T-helper 2 cell (primary cell): ENCODE measurements at regions not wholly inside any gene's neighbourhood (a gene's known extent, or its start where the extent isn't known, plus 50 kb on each side); places are given as distances from the start of the nearest gene placed in this dataset.

Source experiments
- DNase-seq, 5 experiments: peaks; one replicate each; pipeline versions ENCODE4 v3.0.0 to v3.0.0-alpha.2; 2012 to 2022

DNA sequence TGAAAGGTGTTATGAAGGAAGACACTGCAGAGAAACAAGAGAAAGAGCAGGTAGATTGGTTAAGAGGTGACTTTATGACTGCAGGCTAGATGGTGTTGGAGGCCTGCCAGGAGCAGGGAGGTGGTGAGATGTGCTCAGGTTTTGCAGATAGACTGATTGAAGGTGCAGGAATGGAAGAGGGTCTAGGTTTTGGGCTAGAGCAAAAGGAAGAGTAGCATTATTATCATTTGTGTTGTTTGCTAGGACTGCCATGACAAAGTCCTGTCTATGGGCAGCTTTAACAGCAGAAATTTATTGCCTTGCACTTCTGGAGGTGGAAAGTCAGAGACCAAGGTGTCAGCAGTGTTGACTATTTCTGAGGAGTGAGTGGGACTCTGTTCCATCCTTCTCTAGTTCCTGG is 172.9 kb upstream of the SOX11 start:
- no peak for DNase-seq

DNA sequence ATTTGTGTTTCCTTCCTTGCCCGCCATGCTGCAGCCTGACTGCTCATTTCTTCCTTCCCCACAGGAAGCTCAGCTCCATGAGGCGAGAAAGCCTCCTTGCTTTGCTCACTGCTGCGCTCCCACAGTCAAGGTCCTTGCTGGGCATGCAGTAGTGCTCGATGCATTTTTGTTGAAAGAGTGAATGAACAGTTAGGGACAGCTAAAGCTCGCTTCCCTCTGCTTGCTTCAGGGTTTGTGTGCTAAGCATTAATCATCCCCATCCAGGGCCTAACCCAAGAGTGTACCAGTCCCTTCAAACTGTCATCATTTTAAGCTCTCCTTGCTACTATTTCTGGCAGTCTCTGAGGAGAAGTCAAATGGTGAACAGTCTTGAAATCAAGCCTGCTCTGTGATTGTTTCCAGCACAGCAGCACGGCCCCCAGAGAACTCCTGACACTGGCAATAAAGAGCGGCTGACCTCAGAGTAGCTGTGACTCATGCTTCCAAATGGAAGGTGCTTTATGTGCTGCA is 171.7 kb upstream of the SOX11 start:
- no peak for DNase-seq

DNA sequence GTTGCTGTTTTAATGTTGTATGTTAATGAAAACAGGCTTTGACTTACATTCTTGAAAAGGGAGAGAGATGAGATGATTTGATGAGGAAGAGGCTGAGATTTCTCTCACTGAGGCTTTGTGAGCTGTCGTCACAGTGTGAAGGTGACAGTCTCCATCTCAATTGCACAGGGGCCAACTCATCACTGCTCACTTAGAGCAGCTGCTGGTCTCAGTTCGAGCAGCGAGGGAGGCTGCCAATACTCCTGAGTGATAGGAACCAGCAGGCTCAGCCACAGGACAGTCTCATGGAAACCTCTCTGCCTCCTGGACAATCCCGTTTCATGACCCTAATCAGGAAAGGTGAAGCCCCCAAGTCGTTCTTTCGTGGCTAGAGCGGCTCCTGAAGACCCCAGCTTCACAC is 170.7 kb upstream of the SOX11 start:
- no peak for DNase-seq

DNA sequence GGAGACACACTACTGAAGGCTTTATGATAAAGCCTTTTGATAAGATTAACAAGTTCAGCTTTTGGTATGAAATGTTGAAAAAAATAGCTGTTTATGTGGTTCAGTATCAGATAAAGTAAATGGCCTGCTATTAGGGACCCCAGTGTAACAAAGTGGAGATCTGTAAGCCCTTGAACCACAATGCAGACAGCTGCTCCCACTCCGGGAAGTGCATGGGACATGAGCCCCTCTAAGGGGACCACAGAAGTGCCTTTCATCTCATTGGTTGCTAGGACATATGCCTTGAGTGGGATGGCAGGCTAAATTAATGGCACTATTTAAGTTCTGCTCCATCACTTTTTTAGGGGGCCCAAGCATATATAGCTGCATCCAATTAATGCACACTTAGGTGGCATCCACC is 167.6 kb upstream of the SOX11 start:
- no peak for DNase-seq

DNA sequence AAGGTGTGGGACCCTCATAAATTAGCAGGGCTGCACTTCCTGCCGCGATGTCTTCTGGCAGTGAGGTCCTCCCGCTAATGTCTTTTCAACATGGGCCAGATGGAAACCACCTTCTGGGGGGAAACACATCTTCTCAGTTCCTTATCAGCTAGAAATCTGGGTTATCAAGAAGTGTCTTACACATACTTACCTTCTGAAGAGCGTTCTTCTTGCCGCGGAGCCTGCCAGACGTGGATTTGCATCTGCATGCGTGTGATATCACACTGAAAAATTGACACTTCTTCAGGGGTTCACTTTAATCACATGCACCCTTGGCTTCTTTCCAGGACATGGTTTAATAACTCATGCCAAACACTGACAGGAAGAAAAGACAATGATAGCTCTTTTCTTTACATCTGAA is 163.5 kb upstream of the SOX11 start:
- no peak for DNase-seq

DNA sequence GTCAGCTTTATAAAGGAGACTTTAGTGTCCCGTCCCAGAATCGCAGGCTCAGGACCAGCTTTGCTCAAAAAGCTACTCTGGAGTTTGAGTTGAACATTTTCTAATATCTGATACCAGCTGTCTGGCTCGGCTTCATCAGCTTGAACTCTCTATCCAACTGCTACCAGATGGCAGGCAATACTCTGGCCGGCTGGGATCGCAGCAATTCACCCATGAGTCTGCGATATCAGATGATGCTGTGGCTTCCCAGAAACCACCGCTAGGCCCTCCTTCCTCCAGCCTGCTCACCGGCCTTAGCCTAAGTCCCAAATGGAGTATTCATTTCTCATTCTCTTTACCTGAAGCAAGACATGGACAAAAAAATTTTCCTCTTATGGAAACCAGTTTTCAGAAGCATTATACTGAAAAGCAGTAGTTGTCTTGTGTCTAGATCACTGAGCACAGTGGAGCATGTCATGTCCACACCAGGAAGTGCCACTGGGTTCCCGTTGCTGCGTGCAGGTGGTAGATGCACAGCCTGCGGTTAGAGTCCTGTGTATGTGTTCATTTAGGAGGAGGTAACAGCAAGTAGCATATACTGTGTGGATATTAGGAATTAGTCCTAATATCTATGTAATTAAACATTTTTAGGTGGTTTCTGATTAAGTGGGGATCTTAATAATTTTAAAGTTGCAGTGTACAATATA is 162.0 kb upstream of the SOX11 start:
- DNase-seq, result no peak

DNA sequence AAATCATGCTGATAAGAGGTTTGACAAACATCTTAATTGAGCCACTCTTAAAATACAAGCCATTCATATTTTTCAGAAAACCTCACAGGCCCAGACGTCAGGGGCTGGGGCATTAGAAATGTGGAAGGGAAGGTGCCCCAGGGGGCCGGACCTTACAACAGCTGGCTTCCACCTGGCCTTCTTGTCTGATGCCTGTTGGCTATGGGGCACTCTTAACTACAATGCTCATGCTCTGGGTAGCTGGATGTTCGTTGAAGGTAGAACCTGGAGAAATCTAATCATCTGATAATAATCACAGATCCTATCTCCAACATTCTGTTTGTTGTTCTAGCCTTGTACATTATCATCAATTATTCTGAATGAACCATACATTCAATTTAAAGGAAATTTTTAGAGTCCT is 156.9 kb upstream of the SOX11 start:
- DNase-seq, result no peak

DNA sequence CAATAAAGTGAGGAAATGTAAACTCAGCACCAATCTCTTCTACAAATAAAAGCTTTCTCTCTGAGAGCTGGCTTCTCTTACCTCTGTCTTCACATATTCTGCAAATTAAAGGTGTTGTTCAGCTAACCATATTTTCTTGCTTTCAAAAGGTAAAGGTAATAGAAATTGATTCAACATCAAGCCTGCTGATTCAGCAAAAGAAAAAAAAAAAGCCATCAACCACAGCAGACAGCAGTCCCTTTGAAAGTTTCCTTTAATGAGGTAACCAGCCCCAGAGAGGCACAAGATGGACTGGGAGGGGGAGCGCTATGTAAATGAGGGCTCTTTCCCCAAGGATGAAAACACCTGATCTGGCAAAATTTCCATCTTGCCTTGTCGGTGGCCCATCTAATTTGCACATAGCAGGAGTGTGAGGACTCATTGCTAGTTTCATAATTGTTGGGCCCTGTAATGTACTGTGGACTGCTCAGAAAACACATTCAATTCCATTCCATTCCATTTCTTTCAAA is 154.9 kb upstream of the SOX11 start:
- DNase-seq, result no peak

DNA sequence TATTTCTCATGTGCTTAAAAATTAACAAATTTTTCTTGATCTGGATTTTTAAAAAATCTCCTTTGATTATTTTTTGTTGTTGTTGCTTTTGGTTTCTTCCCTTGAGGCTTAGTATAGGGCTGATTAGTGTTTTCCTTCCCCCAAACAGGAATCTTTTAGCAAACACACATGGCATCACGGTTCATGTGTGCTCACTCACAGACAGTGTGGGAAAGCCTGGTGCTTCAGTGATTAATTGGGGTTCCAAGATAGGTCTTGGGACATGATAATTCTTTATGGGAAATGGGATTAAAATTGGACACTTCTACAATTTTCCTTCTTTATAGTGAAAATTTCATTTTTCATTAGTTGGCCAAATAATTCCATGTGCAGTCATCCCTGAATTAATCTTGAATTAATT is 153.9 kb upstream of the SOX11 start:
- no peak for DNase-seq

DNA sequence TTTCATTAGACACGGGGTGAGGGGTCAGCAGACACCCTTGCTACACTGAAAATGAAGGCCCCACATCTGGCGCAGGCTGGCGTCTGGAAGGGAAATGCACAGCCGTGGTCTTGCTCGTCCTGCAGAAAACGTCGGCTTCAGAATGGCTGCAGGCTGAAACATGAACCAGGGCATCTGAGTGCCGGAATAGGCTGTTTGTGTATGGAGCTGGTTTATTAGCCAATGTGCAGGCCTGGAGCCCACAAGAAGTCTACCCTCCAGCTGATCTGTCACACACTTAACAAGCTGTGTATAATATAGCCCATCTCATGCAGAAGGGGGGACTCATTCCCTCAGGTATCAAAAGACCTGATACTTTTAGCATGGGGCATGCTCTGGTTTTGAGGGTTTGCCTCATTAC is 153.4 kb upstream of the SOX11 start:
- DNase-seq, result no peak

DNA sequence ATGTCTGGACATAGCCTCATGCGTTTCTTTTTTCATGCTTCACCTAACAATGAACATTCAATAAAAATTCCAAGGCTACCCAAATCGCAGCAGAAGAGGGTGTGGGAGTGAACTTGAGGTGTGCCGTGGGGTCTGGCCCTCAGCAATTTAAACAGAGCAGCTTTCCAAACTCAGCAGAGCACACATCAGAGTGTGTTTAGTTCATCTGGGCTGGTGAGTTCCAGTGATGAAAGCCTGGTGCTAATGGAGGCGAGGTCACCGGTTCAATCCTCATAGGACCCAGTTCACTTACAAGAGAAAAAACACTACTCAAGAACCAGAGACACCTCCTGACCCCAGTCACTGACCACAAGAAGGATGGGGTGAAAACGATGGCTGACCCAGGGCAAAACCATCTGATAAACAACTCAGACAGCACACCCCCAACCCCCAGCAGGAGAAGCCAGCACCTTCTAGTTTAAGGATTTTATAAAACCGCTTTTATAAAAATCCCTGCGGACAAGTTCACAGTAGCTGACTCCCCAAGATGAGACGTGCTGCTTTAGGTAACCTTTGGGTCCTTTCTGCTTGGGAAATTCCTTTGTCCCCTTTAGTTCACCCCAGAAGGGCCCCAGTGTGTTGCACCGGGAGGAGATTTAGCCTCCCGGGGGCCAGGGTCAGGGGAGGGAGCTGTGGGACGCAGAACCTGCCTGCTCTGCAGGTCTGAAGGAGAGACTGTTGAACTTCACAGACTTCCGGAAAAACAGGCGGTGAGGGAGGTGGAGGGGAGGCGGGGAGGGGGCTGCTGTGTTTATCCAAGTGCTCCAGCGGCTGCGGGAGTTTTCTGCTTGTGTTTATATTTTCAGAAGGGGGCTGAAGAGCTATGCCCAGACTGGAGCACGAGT is 152.7 kb upstream of the SOX11 start:
- no peak for DNase-seq

DNA sequence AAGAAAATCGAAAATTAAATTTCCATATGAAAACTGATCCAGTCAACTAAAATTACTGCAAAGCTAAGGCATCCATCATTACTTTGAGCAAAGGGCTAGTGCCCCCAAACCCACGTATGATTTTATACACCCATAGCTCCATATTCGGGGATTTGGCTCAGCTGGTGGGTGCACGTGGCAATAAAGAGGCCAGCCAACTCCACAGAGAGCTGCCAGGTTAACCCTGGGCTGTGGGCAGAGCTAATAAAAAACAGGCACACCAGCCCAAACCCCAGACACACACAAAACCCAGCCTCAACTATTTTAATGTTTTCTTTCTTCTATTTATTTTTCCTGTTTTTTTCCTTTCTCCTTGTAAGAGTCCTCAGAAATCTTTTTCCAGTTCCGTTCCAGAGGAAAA is 151.3 kb upstream of the SOX11 start:
- no peak for DNase-seq

DNA sequence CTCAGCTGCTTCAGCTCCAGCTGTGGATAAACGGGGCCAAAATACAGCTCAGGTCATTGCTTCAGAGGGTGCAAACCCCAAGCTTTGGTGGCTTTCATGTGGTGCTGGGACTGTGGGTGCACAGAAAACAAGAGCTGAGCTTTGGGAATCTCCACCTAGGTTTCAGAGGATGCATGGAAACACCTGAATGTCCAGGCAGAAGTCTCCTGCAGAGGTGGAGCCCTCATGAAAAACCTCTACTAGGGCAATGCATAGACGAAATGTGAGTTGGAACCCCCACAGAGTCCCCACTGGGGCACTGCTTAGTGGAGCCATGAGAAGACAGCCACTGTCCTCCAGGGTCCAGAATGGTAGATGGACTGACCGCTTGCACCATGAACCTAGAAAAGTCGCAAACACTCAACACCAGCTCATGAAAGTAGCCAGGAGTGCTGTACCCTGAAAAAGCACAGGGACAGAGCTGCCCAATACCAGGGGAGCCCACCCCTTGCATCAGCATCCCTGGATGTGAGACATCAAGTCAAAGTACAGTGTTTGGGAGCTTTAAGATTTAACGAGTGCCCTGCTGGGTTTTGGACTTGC is 147.9 kb upstream of the SOX11 start:
- DNase-seq, result no peak

DNA sequence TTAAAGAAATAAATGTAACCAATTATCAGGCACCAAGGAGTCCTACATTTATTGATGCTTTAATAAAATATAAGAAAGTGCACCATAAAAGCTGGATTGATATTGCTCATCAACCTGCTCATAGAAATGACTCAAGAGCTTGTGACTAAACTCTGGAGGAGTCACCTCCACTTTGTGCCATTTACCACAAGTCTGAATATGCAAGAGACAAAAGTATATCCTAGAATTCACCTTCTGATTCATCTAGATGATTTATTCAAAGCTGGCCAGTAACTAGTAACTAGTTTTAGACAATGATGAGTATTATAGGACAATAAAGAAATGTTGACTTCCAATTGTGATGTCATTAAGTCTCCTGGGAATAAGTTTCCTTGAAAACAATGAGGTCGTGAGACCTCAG is 146.0 kb upstream of the SOX11 start:
- no peak for DNase-seq

DNA sequence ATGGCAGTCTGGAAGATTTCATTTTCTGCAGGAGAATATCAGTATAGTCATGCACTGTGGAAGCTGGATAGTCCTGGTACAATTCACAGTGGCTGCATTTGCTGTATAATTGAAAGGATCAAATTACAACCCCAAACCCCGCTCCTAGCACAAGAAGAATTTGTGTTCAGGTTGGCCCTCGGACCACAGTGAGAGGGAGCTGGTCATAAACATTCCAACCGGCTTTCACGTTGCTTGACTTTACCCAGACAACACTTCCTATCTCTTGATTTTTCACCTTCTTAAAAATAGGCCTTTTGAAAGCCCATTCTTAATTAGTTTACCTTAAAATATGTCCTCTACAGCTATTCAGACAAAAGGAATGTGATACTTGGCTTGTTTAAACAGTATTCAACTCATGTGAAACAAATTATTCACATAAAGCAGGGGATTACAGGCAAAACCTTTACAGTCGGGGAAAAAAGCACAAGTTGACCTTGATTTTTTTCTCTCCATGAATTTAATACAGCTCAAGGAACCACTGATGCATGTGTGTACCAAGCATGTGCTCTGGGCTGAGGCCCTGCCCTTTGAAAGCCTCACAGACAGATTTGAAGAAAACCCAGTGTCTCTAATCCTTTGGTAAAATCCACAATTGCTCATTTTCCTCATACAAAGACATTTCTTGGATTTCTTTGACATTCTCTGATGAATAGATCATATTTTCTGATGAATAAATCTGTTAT is 143.0 kb upstream of the SOX11 start:
- DNase-seq, result no peak

DNA sequence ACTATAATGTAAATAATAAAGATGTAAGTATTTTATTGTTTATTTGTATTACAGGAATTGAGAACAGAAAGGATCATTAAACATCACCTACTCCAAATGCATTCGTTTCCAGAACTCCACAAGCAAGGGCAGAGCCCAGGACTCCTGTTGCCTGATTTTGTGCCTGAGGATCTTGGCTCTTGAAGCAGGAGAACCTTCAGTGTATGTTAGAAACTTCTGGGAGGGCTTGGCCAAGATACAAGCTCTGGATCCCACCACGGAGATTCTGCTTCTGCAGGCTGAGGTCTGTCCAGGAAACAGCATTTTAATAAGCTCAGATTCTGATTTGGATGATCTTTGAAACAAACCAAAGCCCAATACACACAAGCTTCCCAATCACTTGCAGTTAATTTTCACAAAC is 142.4 kb upstream of the SOX11 start:
- no peak for DNase-seq

DNA sequence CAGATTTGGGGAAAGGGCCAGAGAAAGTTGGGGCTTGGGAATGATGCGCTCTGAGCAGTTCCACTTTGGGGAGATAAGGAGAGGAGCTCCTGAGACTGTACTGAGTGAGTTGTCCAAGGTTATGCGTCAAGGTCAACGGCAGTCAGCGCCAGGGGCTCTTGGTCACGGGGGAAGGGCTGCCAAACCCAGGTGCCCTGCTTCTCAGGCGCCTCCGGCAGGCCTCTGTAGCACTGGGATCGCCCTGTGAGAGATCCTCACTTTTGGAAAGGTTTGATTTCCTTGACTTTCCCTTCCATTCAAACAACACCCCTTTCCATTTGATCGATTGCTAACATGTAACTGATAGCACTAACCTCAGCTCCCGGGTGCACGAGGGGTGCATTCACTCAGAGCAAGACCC is 136.5 kb upstream of the SOX11 start:
- no peak for DNase-seq

DNA sequence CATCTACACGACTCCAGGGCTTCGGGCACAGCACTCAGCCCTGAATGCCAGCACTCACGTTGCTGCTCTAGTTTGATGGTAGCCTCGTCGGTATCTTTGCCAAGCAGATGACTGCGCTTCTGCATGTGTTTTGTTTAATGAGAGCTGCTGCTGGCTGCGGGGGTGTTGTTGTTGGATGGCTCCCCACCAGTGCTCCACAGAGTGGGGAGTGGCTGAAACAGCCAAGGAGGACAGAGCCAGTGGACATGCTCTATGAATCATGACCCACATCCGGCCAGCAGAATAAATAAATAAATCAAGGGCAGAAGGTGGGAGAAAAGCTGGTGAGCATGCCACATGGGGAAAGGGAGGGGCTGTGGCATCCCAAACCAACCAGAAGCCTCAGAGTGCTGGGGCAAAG is 131.2 kb upstream of the SOX11 start:
- DNase-seq, result no peak

DNA sequence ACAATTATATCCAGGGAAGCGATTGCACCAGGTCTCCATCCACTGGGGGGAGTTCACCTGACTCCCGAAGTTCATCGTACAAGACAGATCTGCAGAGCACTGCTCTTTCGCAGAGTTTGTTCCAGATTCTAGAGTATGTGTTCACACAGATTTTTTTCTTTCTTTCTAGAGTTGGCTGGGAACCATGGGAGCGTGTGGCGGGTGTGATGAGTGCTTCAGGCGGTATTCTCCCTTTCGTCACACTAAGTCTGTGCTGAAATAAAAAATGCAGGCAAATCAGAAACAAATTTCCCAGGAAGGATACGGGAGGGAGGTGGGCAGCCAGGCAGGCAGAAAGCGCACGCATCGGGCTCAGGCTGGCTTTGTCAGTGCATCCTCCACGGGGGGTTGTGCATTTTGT is 129.8 kb upstream of the SOX11 start:
- no peak for DNase-seq

DNA sequence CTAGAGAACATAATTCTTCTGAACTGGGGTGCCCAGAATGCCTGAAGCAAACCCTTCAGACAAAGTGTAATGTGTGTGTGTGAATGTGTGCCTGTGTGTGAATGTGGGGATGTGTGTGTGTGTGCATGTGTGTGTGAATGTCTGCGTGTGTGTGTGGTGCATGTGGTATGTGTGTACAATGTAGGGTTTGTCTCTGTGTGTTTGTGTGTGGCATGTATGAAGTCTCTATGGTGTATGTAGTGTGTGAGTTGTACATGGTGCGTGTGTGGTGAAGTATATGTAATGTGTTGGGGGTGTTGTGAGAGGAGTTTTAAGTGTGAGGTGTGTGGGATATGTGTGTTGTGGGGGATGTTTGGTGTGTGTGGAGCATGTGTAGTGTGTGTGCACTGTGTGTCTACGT is 129.3 kb upstream of the SOX11 start:
- no peak for DNase-seq

DNA sequence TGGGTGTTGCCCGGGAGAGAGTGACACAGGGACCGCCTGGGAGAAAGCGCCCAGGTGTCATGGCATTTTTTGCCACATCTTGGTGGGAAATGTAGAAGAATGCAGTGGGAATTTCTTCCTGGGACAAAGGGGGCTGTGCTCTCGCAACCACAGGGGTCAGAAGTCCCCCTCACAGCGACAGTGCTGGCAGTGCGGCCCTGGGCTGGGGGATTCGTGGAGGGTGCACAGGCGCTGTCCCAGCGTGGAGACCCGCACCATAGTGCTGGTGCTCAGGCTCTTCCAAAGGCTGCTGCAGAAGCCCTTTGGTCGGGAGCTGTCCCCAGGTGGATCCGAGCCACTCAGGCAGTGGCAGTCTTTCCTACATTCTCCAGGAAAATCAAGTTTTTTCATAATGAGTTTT is 128.8 kb upstream of the SOX11 start:
- DNase-seq, result no peak

DNA sequence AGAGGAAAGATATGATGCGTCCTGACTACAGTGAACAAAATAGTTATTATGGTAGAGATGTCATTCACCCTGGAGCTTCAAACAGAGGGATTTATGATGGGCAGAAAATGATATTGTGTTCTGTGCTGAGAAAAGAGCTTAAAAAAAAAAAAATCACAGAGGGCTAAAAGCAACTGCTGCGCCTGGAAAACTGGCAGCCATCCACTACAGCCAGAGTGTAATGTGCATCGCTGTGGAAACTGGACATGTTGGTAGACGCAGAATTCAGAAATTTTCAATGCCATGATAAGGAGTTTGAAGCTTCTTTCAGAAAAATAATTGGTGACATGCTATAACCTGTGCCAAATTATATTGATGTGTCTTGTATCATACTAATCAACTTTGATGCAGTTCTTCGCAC is 122.9 kb upstream of the SOX11 start:
- DNase-seq, result no peak

DNA sequence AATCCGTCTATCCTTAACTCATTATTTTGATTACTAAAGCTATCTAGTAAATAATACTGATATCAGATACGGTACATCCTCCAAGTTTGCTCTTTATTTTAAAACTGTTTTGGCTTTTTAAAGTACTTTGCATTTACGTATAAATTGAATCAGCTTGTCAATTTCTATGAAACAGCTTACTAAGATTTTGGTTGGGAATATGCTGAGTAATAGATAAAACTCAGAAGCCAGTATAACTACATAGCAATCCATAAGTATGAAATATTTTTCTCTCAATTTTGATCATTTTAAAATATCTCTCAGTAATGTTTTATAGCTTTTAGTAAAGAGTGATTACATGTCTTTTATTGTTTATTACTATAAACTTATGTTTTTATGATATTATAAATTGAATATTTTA is 116.2 kb upstream of the SOX11 start:
- DNase-seq, result no peak
